ENCODE measurements at regions not wholly inside any gene's neighbourhood (a gene's known extent, or its start where the extent isn't known, plus 50 kb on each side); places are given as distances from the start of the nearest gene placed in this dataset.

- no peak for TF ChIP-seq CTCF (tag by site-specific recombination; IDR thresholded peaks at IDR 0.05)
- TF ChIP-seq, protein P1, sequence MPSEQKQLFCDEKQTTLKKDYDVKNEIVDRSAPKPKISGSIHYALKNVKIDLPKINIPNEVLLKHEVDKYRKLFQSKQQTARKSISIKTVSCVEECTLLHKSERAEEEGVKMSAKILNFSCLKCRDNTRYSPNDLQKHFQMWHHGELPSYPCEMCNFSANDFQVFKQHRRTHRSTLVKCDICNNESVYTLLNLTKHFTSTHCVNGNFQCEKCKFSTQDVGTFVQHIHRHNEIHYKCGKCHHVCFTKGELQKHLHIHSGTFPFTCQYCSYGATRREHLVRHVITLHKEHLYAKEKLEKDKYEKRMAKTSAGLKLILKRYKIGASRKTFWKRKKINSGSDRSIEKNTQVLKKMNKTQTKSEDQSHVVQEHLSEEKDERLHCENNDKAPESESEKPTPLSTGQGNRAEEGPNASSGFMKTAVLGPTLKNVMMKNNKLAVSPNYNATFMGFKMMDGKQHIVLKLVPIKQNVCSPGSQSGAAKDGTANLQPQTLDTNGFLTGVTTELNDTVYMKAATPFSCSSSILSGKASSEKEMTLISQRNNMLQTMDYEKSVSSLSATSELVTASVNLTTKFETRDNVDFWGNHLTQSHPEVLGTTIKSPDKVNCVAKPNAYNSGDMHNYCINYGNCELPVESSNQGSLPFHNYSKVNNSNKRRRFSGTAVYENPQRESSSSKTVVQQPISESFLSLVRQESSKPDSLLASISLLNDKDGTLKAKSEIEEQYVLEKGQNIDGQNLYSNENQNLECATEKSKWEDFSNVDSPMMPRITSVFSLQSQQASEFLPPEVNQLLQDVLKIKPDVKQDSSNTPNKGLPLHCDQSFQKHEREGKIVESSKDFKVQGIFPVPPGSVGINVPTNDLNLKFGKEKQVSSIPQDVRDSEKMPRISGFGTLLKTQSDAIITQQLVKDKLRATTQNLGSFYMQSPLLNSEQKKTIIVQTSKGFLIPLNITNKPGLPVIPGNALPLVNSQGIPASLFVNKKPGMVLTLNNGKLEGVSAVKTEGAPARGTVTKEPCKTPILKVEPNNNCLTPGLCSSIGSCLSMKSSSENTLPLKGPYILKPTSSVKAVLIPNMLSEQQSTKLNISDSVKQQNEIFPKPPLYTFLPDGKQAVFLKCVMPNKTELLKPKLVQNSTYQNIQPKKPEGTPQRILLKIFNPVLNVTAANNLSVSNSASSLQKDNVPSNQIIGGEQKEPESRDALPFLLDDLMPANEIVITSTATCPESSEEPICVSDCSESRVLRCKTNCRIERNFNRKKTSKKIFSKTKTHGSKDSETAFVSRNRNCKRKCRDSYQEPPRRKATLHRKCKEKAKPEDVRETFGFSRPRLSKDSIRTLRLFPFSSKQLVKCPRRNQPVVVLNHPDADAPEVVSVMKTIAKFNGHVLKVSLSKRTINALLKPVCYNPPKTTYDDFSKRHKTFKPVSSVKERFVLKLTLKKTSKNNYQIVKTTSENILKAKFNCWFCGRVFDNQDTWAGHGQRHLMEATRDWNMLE (tag by site-specific recombination; conservative IDR thresholded peaks at IDR 0.05; ENCODE audit: low read depth) = no peak
- no peak for TF ChIP-seq ZNF670 (tag by site-specific recombination; IDR thresholded peaks at IDR 0.05; ENCODE audit: low read depth)
- TF ChIP-seq WT1 (tag by site-specific recombination; IDR thresholded peaks at IDR 0.05) = no peak
- TF ChIP-seq ZNF175 (tag by site-specific recombination; IDR thresholded peaks at IDR 0.05) = no peak
- no peak for TF ChIP-seq ZNF23 (tag by site-specific recombination; IDR thresholded peaks at IDR 0.05; ENCODE audit: borderline replicate concordance)
- TF ChIP-seq ZEB2 (tag by site-specific recombination; IDR thresholded peaks at IDR 0.05) = no peak
- TF ChIP-seq ZNF610 (tag by site-specific recombination; IDR thresholded peaks at IDR 0.05; ENCODE audit: borderline replicate concordance) = no peak
- no peak for TF ChIP-seq ZBTB17 (tag by site-specific recombination; IDR thresholded peaks at IDR 0.05)
- TF ChIP-seq HOXC10 (CRISPR knock-in tag; IDR thresholded peaks at IDR 0.05) = no peak
- no peak for TF ChIP-seq ZFHX2 (tag by site-specific recombination; conservative IDR thresholded peaks at IDR 0.05)
- no peak for TF ChIP-seq ZNF555 (tag by site-specific recombination; conservative IDR thresholded peaks at IDR 0.05)
- TF ChIP-seq ZNF549 (tag by site-specific recombination; IDR thresholded peaks at IDR 0.05) = no peak
Measured at GRCh38 chr2:16784652-16785051, 119.0 kb upstream of the CYRIA start.
